Natural killer cell treated with Interleukin-12 subunit alpha and Interleukin-12 subunit beta and Interleukin-15 and Interleukin-18, amount 100 ng/mL, for 72 hours (primary cell): ENCODE measurements at regions not wholly inside any gene's neighbourhood (a gene's known extent, or its start where the extent isn't known, plus 50 kb on each side); places are given as distances from the start of the nearest gene placed in this dataset.

Experiments
- ATAC-seq, 2 donors: fragments of 150-1000 bp; cut with Tn5 transposase in 1 of 2; sonication (Bioruptor Pico), chemical (Tn5 transposase) in 1 of 2; 2 replicates each; pipeline ENCODE4 v1.10.0; 2021
- DNase-seq: peaks from one replicate; pipeline ENCODE4 v3.0.0; 2022; ENCODE audit warnings: low spot score
- H3K27ac Mint-ChIP-seq, 2 donors: 1 replicate in 1 of 2; 2 replicates in 1 of 2; pipeline ENCODE4 v1.8.0; 2022; ENCODE audit warnings: mixed read lengths in 2 of 2, mild to moderate bottlenecking in 1 of 2, moderate library complexity in 1 of 2
- H3K27me3 Mint-ChIP-seq, 2 donors: 1 replicate in 1 of 2; 2 replicates in 1 of 2; pipeline ENCODE4 v1.8.0; 2022; ENCODE audit warnings: mixed read lengths in 2 of 2
- H3K36me3 Mint-ChIP-seq: one replicate; pipeline ENCODE4 v1.8.0; 2022; ENCODE audit warnings: mixed read lengths
- H3K4me1 Mint-ChIP-seq, 2 donors: 1 replicate in 1 of 2; 2 replicates in 1 of 2; pipeline ENCODE4 v1.8.0; 2022; ENCODE audit warnings: low read depth in 2 of 2, mixed read lengths in 2 of 2, mild to moderate bottlenecking in 1 of 2
- H3K4me3 Mint-ChIP-seq: one replicate; pipeline ENCODE4 v1.8.0; 2022; ENCODE audit warnings: mixed read lengths
- H3K9me3 Mint-ChIP-seq: 2 replicates; pipeline ENCODE4 v1.8.0; 2022; ENCODE audit warnings: mixed read lengths

GRCh38 chr3:81295906-81296577, 465.4 kb downstream of the GBE1 start:
- ATAC-seq = no peak
- H3K27me3 Mint-ChIP-seq = no peaks in the 10 kb centered on the region
- no peak for DNase-seq
- no peaks in the 10 kb centered on the region for H3K4me1 Mint-ChIP-seq
- H3K9me3 Mint-ChIP-seq = peaks cover 7% of the 10 kb centered on the region
- H3K4me3 Mint-ChIP-seq = no peak overlapping the region
- H3K27ac Mint-ChIP-seq = no peak overlapping the region
- no peaks in the 10 kb centered on the region for H3K36me3 Mint-ChIP-seq

GRCh38 chr3:81293156-81293555, 468.3 kb downstream of the GBE1 start:
- Mint-ChIP-seq H3K36me3 (peaks cover 6% of the 10 kb centered on the region), H3K27ac (no peak overlapping the region), H3K27me3 (no peaks in the 10 kb centered on the region), H3K4me1 (no peaks in the 10 kb centered on the region), H3K4me3 (no peak overlapping the region), H3K9me3 (peaks cover 13% of the 10 kb centered on the region)
- DNase-seq (no peak), ATAC-seq (no peak)

- H3K9me3 Mint-ChIP-seq = peaks cover 13% of the 10 kb centered on the region
- no peak overlapping the region for H3K4me3 Mint-ChIP-seq
- no peaks in the 10 kb centered on the region for H3K4me1 Mint-ChIP-seq
- peaks cover 6% of the 10 kb centered on the region for H3K36me3 Mint-ChIP-seq
- DNase-seq (no peak), ATAC-seq (no peak)
- no peaks in the 10 kb centered on the region for H3K27me3 Mint-ChIP-seq
- no peak overlapping the region for H3K27ac Mint-ChIP-seq
These were observed 469.9 kb downstream of the GBE1 start for GRCh38 chr3:81291586-81291985.

GRCh38 chr3:81289676-81290075, 471.8 kb downstream of the GBE1 start:
- Mint-ChIP-seq H3K9me3 (peaks cover 9% of the 10 kb centered on the region), H3K27me3 (no peaks in the 10 kb centered on the region), H3K27ac (no peak overlapping the region), H3K36me3 (peaks cover 6% of the 10 kb centered on the region), H3K4me3 (no peak overlapping the region), H3K4me1 (no peaks in the 10 kb centered on the region)
- DNase-seq = no peak
- ATAC-seq = no peak

- Mint-ChIP-seq H3K9me3 (peaks cover 13% of the 10 kb centered on the region), H3K4me1 (no peaks in the 10 kb centered on the region), H3K27me3 (no peaks in the 10 kb centered on the region), H3K4me3 (no peak overlapping the region), H3K27ac (no peak overlapping the region), H3K36me3 (peaks cover 15% of the 10 kb centered on the region)
- no peak for ATAC-seq
- DNase-seq = no peak
These were observed 481.7 kb downstream of the GBE1 start for GRCh38 chr3:81279481-81280379.

- no peak for ATAC-seq
These were observed 483.6 kb downstream of the GBE1 start for GRCh38 chr3:81277853-81278252.

GRCh38 chr3:81274671-81275070, 486.8 kb downstream of the GBE1 start:
- H3K36me3 Mint-ChIP-seq = no peaks in the 10 kb centered on the region
- H3K27me3 Mint-ChIP-seq = no peaks in the 10 kb centered on the region
- no peaks in the 10 kb centered on the region for H3K4me1 Mint-ChIP-seq
- H3K27ac Mint-ChIP-seq = no peak overlapping the region
- no peak overlapping the region for H3K4me3 Mint-ChIP-seq
- peaks cover 9% of the 10 kb centered on the region for H3K9me3 Mint-ChIP-seq
- DNase-seq (no peak), ATAC-seq (no peak)

More at GRCh38 chr3:81277853-81278252, 483.6 kb downstream of the GBE1 start:
- H3K9me3 Mint-ChIP-seq = peaks cover 13% of the 10 kb centered on the region
- H3K36me3 Mint-ChIP-seq = peaks cover 15% of the 10 kb centered on the region
- H3K27me3 Mint-ChIP-seq = no peaks in the 10 kb centered on the region
- H3K27ac Mint-ChIP-seq = no peak overlapping the region
- H3K4me3 Mint-ChIP-seq = no peak overlapping the region
- no peak for DNase-seq
- no peaks in the 10 kb centered on the region for H3K4me1 Mint-ChIP-seq

- ATAC-seq (no peak), DNase-seq (no peak)
- Mint-ChIP-seq H3K27ac (no peak overlapping the region), H3K36me3 (no peaks in the 10 kb centered on the region), H3K27me3 (no peaks in the 10 kb centered on the region), H3K4me3 (no peak overlapping the region), H3K4me1 (no peaks in the 10 kb centered on the region), H3K9me3 (no peaks in the 10 kb centered on the region)
These were observed 490.7 kb downstream of the GBE1 start for GRCh38 chr3:81270603-81271379.

- ATAC-seq (no peak), DNase-seq (no peak)
- Mint-ChIP-seq H3K27ac (no peak overlapping the region), H3K9me3 (peaks cover 3% of the 10 kb centered on the region), H3K36me3 (no peaks in the 10 kb centered on the region), H3K27me3 (no peaks in the 10 kb centered on the region), H3K4me1 (no peaks in the 10 kb centered on the region), H3K4me3 (no peak overlapping the region)
These were observed 492.9 kb downstream of the GBE1 start for GRCh38 chr3:81268526-81268925.

- H3K4me1 Mint-ChIP-seq = no peaks in the 10 kb centered on the region
- H3K27me3 Mint-ChIP-seq = no peaks in the 10 kb centered on the region
- H3K9me3 Mint-ChIP-seq = peaks cover 6% of the 10 kb centered on the region
- peaks cover 5% of the 10 kb centered on the region for H3K36me3 Mint-ChIP-seq
- H3K4me3 Mint-ChIP-seq = no peak overlapping the region
- DNase-seq (no peak), ATAC-seq (no peak)
- no peak overlapping the region for H3K27ac Mint-ChIP-seq
These were observed 499.4 kb downstream of the GBE1 start for GRCh38 chr3:81261996-81262395.

- no peak for ATAC-seq
- H3K27me3 Mint-ChIP-seq = no peaks in the 10 kb centered on the region
These were observed 506.0 kb downstream of the GBE1 start for GRCh38 chr3:81255463-81255862.

GRCh38 chr3:81251096-81251495, 510.3 kb downstream of the GBE1 start:
- H3K27ac Mint-ChIP-seq = no peak overlapping the region
- ATAC-seq = no peak
- no peak for DNase-seq
- H3K4me3 Mint-ChIP-seq = no peak overlapping the region
- no peaks in the 10 kb centered on the region for H3K4me1 Mint-ChIP-seq
- H3K9me3 Mint-ChIP-seq = peaks cover 11% of the 10 kb centered on the region
- no peaks in the 10 kb centered on the region for H3K36me3 Mint-ChIP-seq
- no peaks in the 10 kb centered on the region for H3K27me3 Mint-ChIP-seq

More at GRCh38 chr3:81255463-81255862, 506.0 kb downstream of the GBE1 start:
- Mint-ChIP-seq H3K4me3 (no peak overlapping the region), H3K9me3 (peaks cover 8% of the 10 kb centered on the region), H3K27ac (no peak overlapping the region), H3K36me3 (peaks cover 3% of the 10 kb centered on the region), H3K4me1 (no peaks in the 10 kb centered on the region)
- no peak for DNase-seq

GRCh38 chr3:81249540-81250029, 511.9 kb downstream of the GBE1 start:
- no peaks in the 10 kb centered on the region for H3K27me3 Mint-ChIP-seq
- H3K4me1 Mint-ChIP-seq = no peaks in the 10 kb centered on the region
- DNase-seq (no peak), ATAC-seq (no peak)
- no peak overlapping the region for H3K4me3 Mint-ChIP-seq
- H3K9me3 Mint-ChIP-seq = peaks cover 11% of the 10 kb centered on the region
- no peaks in the 10 kb centered on the region for H3K36me3 Mint-ChIP-seq
- no peak overlapping the region for H3K27ac Mint-ChIP-seq

- no peak for ATAC-seq
- no peaks in the 10 kb centered on the region for H3K27me3 Mint-ChIP-seq
These were observed 515.9 kb downstream of the GBE1 start for GRCh38 chr3:81245501-81245900.

More at GRCh38 chr3:81245501-81245900, 515.9 kb downstream of the GBE1 start:
- H3K9me3 Mint-ChIP-seq = peaks cover 6% of the 10 kb centered on the region
- H3K4me1 Mint-ChIP-seq = no peaks in the 10 kb centered on the region
- no peak for DNase-seq
- no peaks in the 10 kb centered on the region for H3K36me3 Mint-ChIP-seq
- no peak overlapping the region for H3K27ac Mint-ChIP-seq
- no peak overlapping the region for H3K4me3 Mint-ChIP-seq
